ENCODE measurements at regions not wholly inside any gene's neighbourhood (a gene's known extent, or its start where the extent isn't known, plus 50 kb on each side); places are given as distances from the start of the nearest gene placed in this dataset.

- TF ChIP-seq SIN3A (IDR thresholded peaks at IDR 0.05; ENCODE audit: borderline replicate concordance, insufficient read depth, low read length) (no peak), REST (IDR thresholded peaks at IDR 0.05; ENCODE audit: insufficient read depth in 1 of 2, low read depth in 2 of 2, low read length in 2 of 2) (no peak), TAF1 (IDR thresholded peaks at IDR 0.05; ENCODE audit: borderline replicate concordance, insufficient read depth, low read length) (no peak)
Observed at GRCh38 chr17:13420418-13420826, 181.3 kb downstream of the HS3ST3A1 start.
